A673 (cell line): ENCODE measurements at regions not wholly inside any gene's neighbourhood (a gene's known extent, or its start where the extent isn't known, plus 50 kb on each side); places are given as distances from the start of the nearest gene placed in this dataset.
"Not testable (repeated sequence)": the region's sequence is repeated elsewhere in the genome, so short reads cannot be mapped to it uniquely, and the experiment has no call there.

Source experiments
- BruUV-seq: library from RNA; stranded (reverse); fragments of 400-500 nt; replicated peaks from 2 replicates; lab custom pipeline; 2021; lab: Mats Ljungman, UMichigan
- CTCF ChIA-PET: fragments of 300-600 bp; sonication (Branson Sonifier 250); formaldehyde crosslinking; loops from one replicate; lab custom pipeline; 2022; ENCODE audit warnings: antibody characterized with exemption; lab: Charles Lee
- POLR2A ChIA-PET: fragments of 300-600 bp; sonication (Branson Sonifier 250); formaldehyde crosslinking; loops from one replicate; lab custom pipeline; 2022; ENCODE audit warnings: antibody characterized with exemption; ENCODE audit not compliant: low non-redundant PET; lab: Charles Lee
- DNase-seq: peaks from one replicate; pipeline ENCODE4 v3.0.0-alpha.2; 2015; ENCODE audit warnings: low spot score
- H3K27ac ChIP-seq: fragments of 200-600 bp; sonication (generic); 2 replicates; pipeline ENCODE4 v1.5.1; 2016; ENCODE audit warnings: mixed run types, low read depth, mild to moderate bottlenecking, mixed read lengths, antibody characterized with exemption, low read length; ENCODE audit not compliant: poor library complexity, severe bottlenecking
- H3K27me3 ChIP-seq: fragments of 200-600 bp; sonication (generic); replicated peaks from 2 replicates; pipeline ENCODE4 v1.6.1; 2017; ENCODE audit warnings: mixed run types, low read depth, mild to moderate bottlenecking, mixed read lengths, antibody characterized with exemption, low read length; ENCODE audit not compliant: insufficient read depth, poor library complexity
- H3K36me3 ChIP-seq: fragments of 200-600 bp; sonication (generic); 2 replicates; pipeline ENCODE4 v1.6.1; 2016; ENCODE audit warnings: mixed run types, mild to moderate bottlenecking, mixed read lengths, antibody characterized with exemption, low read length; ENCODE audit not compliant: insufficient read depth, poor library complexity, severe bottlenecking
- H3K4me1 ChIP-seq: fragments of 200-600 bp; sonication (generic); 2 replicates; pipeline ENCODE4 v1.6.1; 2017; ENCODE audit warnings: mixed run types, mild to moderate bottlenecking, mixed read lengths, antibody characterized with exemption, low read length; ENCODE audit not compliant: insufficient read depth, poor library complexity, severe bottlenecking
- H3K4me3 ChIP-seq: fragments of 200-600 bp; sonication (generic); 2 replicates; pipeline ENCODE4 v1.5.1; 2016; ENCODE audit warnings: low read depth, mixed run types, mild to moderate bottlenecking, mixed read lengths, low read length; ENCODE audit not compliant: poor library complexity, severe bottlenecking
- H3K9me3 ChIP-seq: fragments of 200-600 bp; sonication (generic); 2 replicates; pipeline ENCODE4 v1.6.1; 2016; ENCODE audit warnings: mixed run types, low read depth, mild to moderate bottlenecking, mixed read lengths, antibody characterized with exemption, low read length; ENCODE audit not compliant: poor library complexity, severe bottlenecking
- CTCF ChIP-seq: fragments of 300-800, 200-600 bp; sonication (generic); conservative IDR thresholded peaks from 2 replicates; pipeline ENCODE4 v1.5.1; 2017; ENCODE audit warnings: low read depth, mild to moderate bottlenecking, antibody characterized with exemption, low read length, moderate library complexity, mixed read lengths
- EZH2 ChIP-seq: fragments of 200-600 bp; sonication (generic); IDR thresholded peaks from 2 replicates; pipeline ENCODE4 v1.6.1; 2017; ENCODE audit warnings: borderline replicate concordance, low read depth, mild to moderate bottlenecking, mixed read lengths, antibody characterized with exemption, low read length; ENCODE audit not compliant: poor library complexity, severe bottlenecking
- intact Hi-C: fragments of 100-400 bp; cut with micrococcal nuclease; formaldehyde crosslinking; loops from one replicate; pipeline ENCODE4 v1.10.0; 2022; ENCODE audit not compliant: unreplicated experiment

GRCh38 chr2:153287109-153287801 lies 191.3 kb downstream of the RPRM start:
- no TSS peak for BruUV-seq
- Histone ChIP-seq H3K9me3 (peaks cover 5% of the 10 kb centered on the region), H3K36me3 (no peaks in the 10 kb centered on the region), H3K27ac (no peak overlapping the region), H3K27me3 (peaks cover 4% of the 10 kb centered on the region), H3K4me3 (peak overlapping the region; percentile 24), H3K4me1 (no peaks in the 10 kb centered on the region)
- intact Hi-C loops = loop anchor here (5.0 kb wide), 1 partner anchor 360 kb away; no protein-coding TSS in a partner anchor
- POLR2A ChIA-PET = no interaction called here
- CTCF ChIA-PET = no interaction called here
- TF ChIP-seq CTCF (peak; percentile 71), EZH2 (no peak)
- DNase-seq = peak; percentile 54

- CTCF ChIA-PET = no interaction called here
- H3K4me3 ChIP-seq = no peak overlapping the region
- TF ChIP-seq EZH2 (no peak), CTCF (no peak)
- intact Hi-C loops = no loop called here
- POLR2A ChIA-PET = no interaction called here
- no peak overlapping the region for H3K27ac ChIP-seq
- no peaks in the 10 kb centered on the region for H3K27me3 ChIP-seq
- H3K9me3 ChIP-seq = no peaks in the 10 kb centered on the region
- no peak for DNase-seq
- H3K36me3 ChIP-seq = no peaks in the 10 kb centered on the region
- no peaks in the 10 kb centered on the region for H3K4me1 ChIP-seq
- BruUV-seq = no TSS peak
These were observed 209.6 kb downstream of the RPRM start for GRCh38 chr2:153268941-153269461.

- H3K36me3 ChIP-seq, H3K4me3 ChIP-seq, POLR2A ChIA-PET, BruUV-seq, DNase-seq, H3K27ac ChIP-seq, H3K4me1 ChIP-seq, H3K9me3 ChIP-seq, CTCF ChIA-PET, intact Hi-C loops, H3K27me3 ChIP-seq: not testable (repeated sequence)
These were observed 221.7 kb downstream of the RPRM start for GRCh38 chr2:153256876-153257275.

GRCh38 chr2:153246636-153247035 lies 231.9 kb downstream of the RPRM start:
- CTCF ChIA-PET, H3K27ac ChIP-seq, DNase-seq, H3K4me1 ChIP-seq, POLR2A ChIA-PET, H3K4me3 ChIP-seq, intact Hi-C loops, BruUV-seq, H3K27me3 ChIP-seq, H3K9me3 ChIP-seq, H3K36me3 ChIP-seq: not testable (repeated sequence)
